IPS-18c (cell line): ENCODE measurements at regions not wholly inside any gene's neighbourhood (a gene's known extent, or its start where the extent isn't known, plus 50 kb on each side); places are given as distances from the start of the nearest gene placed in this dataset.
"Not testable (repeated sequence)": the region's sequence is repeated elsewhere in the genome, so short reads cannot be mapped to it uniquely, and the experiment has no call there.

ENCODE experiments used
- H3K4me3 ChIP-seq: 2 replicates; pipeline ENCODE4 v1.7.0; 2013; ENCODE audit warnings: low read depth, mild to moderate bottlenecking, low read length, moderate library complexity; ENCODE audit not compliant: insufficient read depth
- H3K9me3 ChIP-seq: one replicate; pipeline ENCODE4 v1.6.1; 2013; ENCODE audit warnings: mild to moderate bottlenecking, low read length, moderate library complexity; ENCODE audit not compliant: control insufficient read depth, insufficient read depth

DNA sequence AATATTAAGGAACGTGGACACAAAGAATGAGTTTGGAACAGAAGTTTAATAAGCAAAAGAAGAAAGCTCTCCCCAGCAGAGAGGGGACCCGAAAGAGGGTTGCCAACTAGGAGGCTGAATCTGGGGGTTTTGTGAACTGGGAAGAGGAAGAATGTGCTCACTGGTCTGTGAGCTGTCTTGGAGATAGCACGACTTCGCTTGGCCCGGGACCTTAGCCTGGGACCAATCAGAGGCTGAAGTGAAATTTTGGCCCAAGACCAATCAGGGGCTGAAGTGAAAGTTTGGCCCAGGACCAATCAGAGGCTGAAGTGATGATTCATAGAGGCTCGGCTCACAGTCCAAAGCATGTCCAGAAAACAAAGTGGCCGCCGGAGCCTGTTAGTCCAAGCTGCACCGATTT, 148.0 kb upstream of the ZNF337 start:
- not testable (repeated sequence) for H3K4me3 ChIP-seq, H3K9me3 ChIP-seq

DNA sequence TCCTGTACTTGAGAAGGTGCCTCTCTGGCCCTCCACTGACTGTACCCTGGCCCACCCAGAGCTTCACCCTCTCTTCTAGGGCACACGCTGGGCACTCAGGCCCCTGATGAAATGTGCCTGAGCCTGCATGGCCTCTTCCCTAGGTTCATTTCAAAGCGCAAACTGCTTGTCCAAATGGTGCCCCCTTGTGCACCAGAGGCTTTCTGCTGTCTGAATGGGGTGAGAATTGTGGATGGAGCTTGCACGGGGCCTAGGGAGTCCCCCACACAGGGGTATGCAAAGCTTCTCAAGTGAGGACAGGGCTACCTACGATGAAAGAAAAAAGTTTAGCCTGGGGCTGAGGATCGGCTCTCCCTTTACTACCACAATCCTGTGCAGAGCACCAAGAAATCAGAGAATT, 116.9 kb upstream of the ZNF337 start:
- H3K4me3 ChIP-seq, H3K9me3 ChIP-seq: not testable (repeated sequence)

DNA sequence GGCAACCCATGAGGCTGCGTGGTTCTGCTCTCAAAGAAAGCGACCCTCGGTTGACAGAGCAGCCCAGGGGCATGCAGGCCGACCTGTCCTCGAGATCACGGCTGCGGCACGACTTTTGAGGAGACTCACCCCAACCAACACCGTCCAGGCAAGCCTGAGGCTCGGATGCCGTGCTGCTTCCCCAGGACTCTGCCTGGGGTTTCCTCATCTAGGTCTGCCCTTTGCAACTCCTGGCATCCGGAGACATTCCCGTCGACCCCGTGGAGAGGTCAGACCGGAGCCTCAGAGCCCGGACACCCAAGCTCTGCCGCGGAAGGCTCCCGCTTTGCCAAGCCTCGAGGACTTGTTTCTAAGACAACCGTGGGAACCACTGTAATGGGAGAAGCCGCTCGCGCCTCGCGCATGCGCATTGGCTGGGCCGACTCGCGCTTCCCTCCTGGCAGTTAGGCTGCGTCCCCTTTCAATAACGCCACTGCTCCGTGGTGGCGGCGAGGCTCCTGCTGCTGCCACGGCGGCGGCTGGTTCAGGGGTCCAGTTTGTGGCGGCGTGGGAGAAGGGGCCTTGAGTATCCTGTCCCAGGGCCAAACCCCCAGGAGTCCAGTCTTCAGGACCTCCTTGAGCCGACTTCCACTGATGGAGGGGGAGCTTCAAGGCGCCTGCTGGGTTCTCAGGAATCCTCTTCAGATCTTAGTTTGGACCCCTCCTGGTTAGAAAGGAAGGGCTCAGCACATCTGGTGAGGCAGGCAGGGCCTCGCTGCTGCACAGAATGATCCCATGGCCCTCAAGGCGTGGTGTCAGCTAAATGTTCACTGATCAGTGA, 101.7 kb upstream of the ZNF337 start:
- not testable (repeated sequence) for H3K9me3 ChIP-seq, H3K4me3 ChIP-seq

DNA sequence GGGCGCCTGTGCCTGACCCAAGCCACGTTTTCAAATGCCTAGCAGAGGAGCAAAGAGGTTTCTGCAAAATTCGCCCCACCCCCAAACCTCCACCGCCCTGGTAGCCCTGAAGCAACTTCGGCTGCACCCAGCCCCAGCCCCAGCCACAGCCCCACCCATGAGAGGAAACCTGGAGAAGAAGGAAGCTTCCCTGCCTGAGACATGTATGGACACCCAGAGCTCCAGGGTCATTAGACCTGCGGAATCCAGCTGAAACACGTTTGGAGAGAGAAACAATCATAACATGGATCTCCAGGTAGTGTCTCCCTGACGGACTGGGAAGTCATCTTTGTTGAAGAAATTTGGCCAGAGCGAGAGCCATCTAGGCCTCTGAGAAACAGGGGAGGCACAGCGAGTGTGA, 100.4 kb upstream of the ZNF337 start:
- not testable (repeated sequence) for H3K4me3 ChIP-seq, H3K9me3 ChIP-seq

DNA sequence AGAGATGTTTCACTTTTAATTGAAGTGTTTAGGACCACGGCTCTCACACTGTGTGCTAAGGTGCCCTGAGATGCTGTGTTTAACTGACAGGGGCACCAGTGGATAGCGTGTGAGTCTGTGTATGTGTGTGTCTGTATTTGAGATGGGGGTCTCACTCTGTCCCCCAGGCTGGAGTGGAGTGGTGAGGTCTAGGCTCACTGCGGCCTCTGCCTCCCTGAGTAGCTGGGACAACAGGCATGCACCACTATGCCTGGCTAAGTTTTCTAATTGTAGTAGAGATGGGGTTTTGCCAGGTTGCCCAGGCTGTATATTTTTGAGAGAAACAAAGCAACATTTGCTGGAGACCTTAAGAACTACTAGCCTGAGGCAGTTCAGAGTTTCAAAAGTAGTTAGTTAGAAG, 80.6 kb upstream of the ZNF337 start:
- H3K4me3 ChIP-seq, H3K9me3 ChIP-seq: not testable (repeated sequence)

DNA sequence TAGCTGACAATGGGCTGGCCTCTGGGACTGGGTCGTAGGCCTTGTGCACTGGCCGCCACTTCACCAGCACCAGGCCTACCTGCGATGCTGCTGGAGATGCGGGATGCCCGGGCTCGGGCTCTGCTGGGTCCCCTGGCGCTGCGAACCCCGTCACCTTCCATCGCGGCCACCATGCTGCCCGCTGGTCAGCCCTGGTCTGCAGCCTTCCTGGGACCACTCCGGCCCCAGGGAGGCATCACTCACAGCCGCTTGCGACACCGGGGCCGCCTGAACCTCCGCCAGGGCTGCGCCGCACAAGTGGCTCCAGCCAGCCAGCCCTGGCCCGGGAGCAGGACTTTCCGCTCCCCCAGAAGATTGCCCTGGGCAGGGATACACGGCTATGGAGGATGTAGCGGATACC, 78.1 kb upstream of the ZNF337 start:
- not testable (repeated sequence) for H3K9me3 ChIP-seq, H3K4me3 ChIP-seq

DNA sequence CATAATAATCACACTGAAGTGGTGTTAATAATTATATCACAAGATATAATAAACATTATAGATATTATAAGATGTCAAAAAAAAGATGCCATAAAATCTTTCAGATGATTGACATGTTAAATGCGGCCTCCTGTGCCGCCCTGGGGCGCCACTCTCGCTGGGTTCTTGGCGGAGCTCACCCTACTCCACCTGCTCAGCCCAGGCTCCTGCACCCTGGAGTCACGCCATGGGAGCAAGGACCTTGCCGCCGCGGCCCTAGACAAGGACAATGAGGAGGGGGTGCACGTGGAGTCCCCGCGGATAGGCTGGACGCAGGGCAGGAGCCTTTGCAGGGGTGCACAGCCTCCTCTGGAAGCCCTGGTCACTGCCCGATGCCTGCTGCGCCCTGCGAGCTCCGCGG, 77.5 kb upstream of the ZNF337 start:
- H3K9me3 ChIP-seq, H3K4me3 ChIP-seq: not testable (repeated sequence)

DNA sequence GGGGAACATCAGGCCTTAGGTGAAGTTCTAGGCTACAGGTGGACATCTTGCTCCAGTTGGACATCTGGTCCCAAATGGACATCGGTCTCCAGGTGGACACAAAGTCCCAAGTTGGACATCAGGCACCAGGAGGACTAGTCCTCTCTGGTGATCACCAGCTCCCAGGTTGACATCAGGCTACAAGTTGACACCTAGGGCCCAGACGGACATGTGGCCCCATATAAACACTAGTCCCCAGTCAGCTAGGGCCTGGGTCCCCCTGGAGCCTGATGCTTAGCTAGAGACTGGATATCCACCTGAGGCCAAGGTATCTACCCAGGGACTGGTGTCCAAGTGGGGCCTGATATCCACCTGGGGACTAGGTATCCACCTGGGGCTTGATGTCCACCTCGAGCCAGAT, 75.8 kb upstream of the ZNF337 start:
- not testable (repeated sequence) for H3K4me3 ChIP-seq, H3K9me3 ChIP-seq

DNA sequence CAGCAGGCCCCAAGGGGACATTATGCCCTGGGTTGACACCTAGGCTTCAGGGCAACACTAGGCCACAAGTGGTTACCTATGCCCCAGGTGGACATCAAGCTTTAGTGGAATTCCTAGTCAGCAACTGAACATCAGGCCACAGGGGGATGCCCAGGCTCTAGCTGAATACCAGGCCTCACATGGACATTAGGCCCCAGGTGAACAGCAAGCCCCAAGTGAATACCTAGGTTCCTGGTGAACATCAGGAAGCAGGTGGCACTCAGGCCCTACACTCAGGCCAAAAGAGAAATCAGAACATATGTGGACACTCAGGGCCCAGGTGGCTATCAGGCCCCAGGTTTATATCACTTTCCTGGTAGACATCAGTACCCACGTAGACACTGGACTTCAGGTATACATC, 75.2 kb upstream of the ZNF337 start:
- H3K9me3 ChIP-seq, H3K4me3 ChIP-seq: not testable (repeated sequence)

DNA sequence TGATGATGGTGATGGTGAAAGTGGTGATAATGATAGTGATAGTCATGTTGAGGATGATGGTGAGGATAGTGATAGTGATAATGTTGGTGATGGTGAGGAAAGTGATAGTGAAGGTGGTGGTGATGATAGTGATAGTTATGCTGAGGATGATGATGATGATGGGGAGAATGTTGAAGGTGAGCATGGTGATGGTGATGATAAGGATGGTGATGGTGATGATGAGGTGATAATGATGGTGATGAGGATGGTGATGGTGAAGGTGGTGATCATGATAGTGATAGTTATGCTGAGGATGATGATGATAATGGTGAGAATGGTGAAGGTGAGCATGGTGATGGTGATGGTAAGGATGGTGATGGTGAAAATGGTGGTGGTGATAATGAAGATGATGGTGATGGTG, 64.9 kb upstream of the ZNF337 start:
- H3K9me3 ChIP-seq, result no peaks in the 10 kb centered on the region
- H3K4me3 ChIP-seq, result no peak overlapping the region

DNA sequence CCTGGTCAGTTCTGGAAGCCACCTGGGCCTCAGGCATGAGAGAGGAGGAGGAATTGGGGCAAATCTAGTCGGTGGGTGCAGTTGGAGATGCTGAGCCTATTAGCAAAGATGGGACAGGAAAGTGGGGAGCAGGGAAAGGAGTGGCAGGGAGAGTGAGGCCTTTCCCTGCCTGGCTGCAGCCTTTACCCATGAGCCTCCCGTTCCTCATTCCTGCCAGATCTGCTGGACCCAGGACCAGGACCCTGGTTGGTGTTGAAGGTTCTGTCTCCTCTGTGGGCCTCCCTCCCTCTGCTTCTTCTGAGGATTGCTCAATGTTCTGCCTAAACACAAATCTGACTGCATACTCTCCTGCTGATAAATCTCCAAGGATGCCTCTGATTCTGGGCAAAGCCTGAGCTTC, 64.4 kb upstream of the ZNF337 start:
- not testable (repeated sequence) for H3K4me3 ChIP-seq, H3K9me3 ChIP-seq

DNA sequence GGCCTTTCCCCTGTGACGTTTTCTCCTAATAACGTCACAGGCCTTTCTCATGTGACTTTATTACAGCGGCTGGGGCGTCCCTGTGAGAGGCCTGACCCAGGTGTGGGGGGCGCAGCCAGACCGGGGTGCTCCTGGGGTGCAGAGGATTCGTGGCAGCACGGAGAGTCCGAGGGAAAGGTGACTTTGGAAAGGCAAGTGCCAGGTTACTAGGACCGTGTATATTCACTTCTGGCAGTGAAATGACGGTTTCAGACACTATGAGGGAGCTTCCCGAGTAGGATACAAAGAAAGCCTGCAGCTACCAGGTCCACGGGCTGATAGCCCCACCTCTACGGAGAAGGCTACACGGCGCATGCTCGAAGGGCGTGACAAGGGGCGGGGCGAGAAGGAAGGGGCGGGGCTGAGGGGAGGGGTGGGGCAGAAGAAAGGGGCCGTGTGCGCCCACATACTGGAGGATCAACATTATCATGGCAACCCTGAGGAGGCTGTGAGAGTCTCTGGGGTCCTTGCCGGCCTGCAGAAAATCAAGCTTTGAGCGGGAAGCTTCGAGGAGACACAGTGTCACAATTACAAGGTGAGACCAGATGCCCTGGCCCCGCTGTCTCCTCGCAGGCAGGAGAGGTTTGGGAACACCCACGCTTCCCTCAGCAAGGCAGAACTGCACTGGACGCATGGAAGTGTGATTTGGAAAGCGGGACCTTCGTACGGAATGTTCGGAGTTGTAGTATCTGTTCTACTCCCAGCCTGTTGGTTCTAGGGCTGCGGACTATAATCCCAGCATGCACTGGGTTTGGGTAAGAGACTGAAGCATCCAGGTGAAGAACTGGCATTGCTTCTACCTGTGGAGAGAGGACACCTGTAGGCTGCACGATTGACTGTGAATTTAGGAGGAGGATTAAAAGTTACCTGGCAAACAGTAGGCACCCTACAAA, 54.4 kb upstream of the ZNF337 start:
- H3K9me3 ChIP-seq, result no peaks in the 10 kb centered on the region
- no peak overlapping the region; the same call in 1 of the 2 replicates for H3K4me3 ChIP-seq

DNA sequence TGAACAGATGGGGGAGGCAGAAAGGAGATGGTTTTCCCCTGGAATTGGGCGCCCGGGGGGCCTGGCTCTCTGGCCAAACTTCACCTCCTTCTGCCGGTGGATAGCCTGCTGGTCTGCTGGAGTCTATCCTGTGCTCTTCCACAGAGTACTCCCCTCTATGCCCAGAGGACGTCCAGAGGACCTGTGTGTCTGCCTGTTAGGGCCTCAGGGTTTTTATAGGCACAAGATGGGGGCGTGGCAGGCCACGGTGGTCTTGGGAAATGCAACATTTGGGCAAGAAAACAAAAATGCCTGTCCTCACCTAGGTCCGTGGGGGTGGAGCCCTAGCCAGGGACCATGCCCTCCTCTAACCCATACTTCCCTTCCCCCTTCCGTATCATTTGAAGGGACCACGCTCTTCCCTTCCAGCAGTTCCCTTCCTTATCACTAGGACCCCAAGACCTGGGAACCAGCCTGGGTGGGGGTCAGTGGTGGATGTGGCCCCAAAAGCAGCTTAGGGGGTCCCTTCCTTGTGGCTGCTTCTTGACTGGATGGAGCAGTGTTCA, 53.6 kb upstream of the ZNF337 start:
- Histone ChIP-seq H3K4me3 (no peak overlapping the region), H3K9me3 (no peaks in the 10 kb centered on the region)

DNA sequence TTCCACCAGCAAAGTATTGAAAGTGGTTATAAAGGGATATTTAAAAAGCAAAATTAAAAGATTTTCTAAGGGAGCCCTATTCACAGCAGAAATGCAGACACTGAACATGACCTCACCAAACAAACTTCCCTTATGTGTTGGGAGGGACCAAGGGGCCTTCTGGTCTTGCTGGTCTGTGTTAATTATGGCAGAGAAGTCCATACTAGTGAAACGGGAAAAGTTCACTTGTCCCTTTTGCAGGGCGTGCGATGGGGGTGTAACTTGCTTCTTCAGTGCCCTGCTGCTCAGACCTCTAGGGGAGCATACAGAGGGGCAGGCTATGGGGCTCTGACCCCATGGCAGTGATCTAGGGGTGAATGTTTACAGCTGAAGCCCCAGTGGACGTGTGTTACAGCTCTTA, 53.0 kb upstream of the ZNF337 start:
- no peaks in the 10 kb centered on the region for H3K9me3 ChIP-seq
- H3K4me3 ChIP-seq, result no peak overlapping the region
